ENCODE measurements at regions not wholly inside any gene's neighbourhood (a gene's known extent, or its start where the extent isn't known, plus 50 kb on each side); places are given as distances from the start of the nearest gene placed in this dataset.

- no peak for TF ChIP-seq CTCF (IDR thresholded peaks at IDR 0.05; ENCODE audit: low read depth, low read length, missing input control)
- TF ChIP-seq HNF4A (conservative IDR thresholded peaks at IDR 0.05): no peak
- TF ChIP-seq MAX (IDR thresholded peaks at IDR 0.05): no peak
- TF ChIP-seq JUND (IDR thresholded peaks at IDR 0.05): no peak
- no peak for TF ChIP-seq NR2F2 (IDR thresholded peaks at IDR 0.05)
- no peak for TF ChIP-seq RAD21 (IDR thresholded peaks at IDR 0.05)
- no peak for TF ChIP-seq EGR1 (IDR thresholded peaks at IDR 0.05; ENCODE audit: low read depth in 2 of 2)
- TF ChIP-seq ATF3 (IDR thresholded peaks at IDR 0.05): no peak
- TF ChIP-seq YY1 (IDR thresholded peaks at IDR 0.05): no peak
- no peak for TF ChIP-seq FOXA2 (IDR thresholded peaks at IDR 0.05)
Observed at GRCh38 chr2:216281316-216281715, 91.0 kb downstream of the MARCHF4 start (continued).

- Histone ChIP-seq H3K4me3 (ENCODE audit: low read depth in 1 of 3, low read length in 3 of 3) (no peak overlapping the region), H3K9ac (ENCODE audit: low read depth in 1 of 2, low read length in 2 of 2) (no peak overlapping the region), H3K27ac (ENCODE audit: low read depth in 1 of 2, low read length in 2 of 2) (no peak overlapping the region), H3K36me3 (ENCODE audit: control insufficient read depth in 4 of 4, insufficient read depth in 3 of 4, low read depth in 1 of 4, low read length in 3 of 4) (no peaks in the 10 kb centered on the region), H3K4me1 (ENCODE audit: control insufficient read depth in 4 of 4, insufficient read depth in 4 of 4, low read length in 3 of 4) (no peaks in the 10 kb centered on the region), H3K27me3 (ENCODE audit: control insufficient read depth in 4 of 4, insufficient read depth in 4 of 4, low read length in 3 of 4) (no peaks in the 10 kb centered on the region), H3K9me3 (ENCODE audit: control insufficient read depth in 4 of 4, low read length in 3 of 4) (no peaks in the 10 kb centered on the region)
- no peak for TF ChIP-seq RXRA (IDR thresholded peaks at IDR 0.05)
- no peak for TF ChIP-seq REST (IDR thresholded peaks at IDR 0.05)
- TF ChIP-seq FOXA2 (IDR thresholded peaks at IDR 0.05): no peak
- no peak for TF ChIP-seq EGR1 (IDR thresholded peaks at IDR 0.05; ENCODE audit: low read depth in 2 of 2)
- no peak for TF ChIP-seq TAF1 (conservative IDR thresholded peaks at IDR 0.05)
- TF ChIP-seq FOXA1 (IDR thresholded peaks at IDR 0.05): no peak
- TF ChIP-seq ATF3 (IDR thresholded peaks at IDR 0.05): no peak
- no peak for TF ChIP-seq HNF4G (IDR thresholded peaks at IDR 0.05)
- TF ChIP-seq YY1 (IDR thresholded peaks at IDR 0.05): no peak
- TF ChIP-seq HNF4A (conservative IDR thresholded peaks at IDR 0.05): no peak
- TF ChIP-seq ZBTB33 (IDR thresholded peaks at IDR 0.05): no peak
- no peak for TF ChIP-seq CTCF (IDR thresholded peaks at IDR 0.05; ENCODE audit: low read depth, low read length, missing input control)
- no peak for TF ChIP-seq GABPA (IDR thresholded peaks at IDR 0.05 in 1 of 2, conservative IDR thresholded peaks at IDR 0.05 in 1 of 2)
- no peak for TF ChIP-seq MAX (IDR thresholded peaks at IDR 0.05)
- DNase-seq (ENCODE audit: low spot score): no peak
- WGBS: 78% methylated on average over 3 of the region's 3 CpGs
Observed at GRCh38 chr2:216279459-216279858, 92.8 kb downstream of the MARCHF4 start.

All from liver (tissue), 8 donors.